B cell (primary cell): ENCODE measurements at regions not wholly inside any gene's neighbourhood (a gene's known extent, or its start where the extent isn't known, plus 50 kb on each side); places are given as distances from the start of the nearest gene placed in this dataset.

ENCODE experiments used
- ATAC-seq: fragments of 200-7000 bp; cut with Tn5 transposase; one replicate; pipeline ENCODE4 v1.10.0; 2021; ENCODE audit warnings: low read depth, mild to moderate bottlenecking, moderate number of reproducible peaks, moderate library complexity
- CTCF ChIA-PET: fragments of 350-600 bp; sonication (Branson Sonifier 250); formaldehyde crosslinking; loops from one replicate; lab custom pipeline; 2021; ENCODE audit warnings: antibody characterized with exemption, inconsistent platforms; lab: Charles Lee
- POLR2A ChIA-PET: fragments of 350-600 bp; sonication (Branson Sonifier 250); formaldehyde crosslinking; loops from one replicate; lab custom pipeline; 2021; ENCODE audit warnings: antibody characterized with exemption; lab: Charles Lee
- DNase-seq: peaks from one replicate; pipeline ENCODE4 v3.0.0; 2013
- H2AFZ ChIP-seq: 2 replicates; pipeline ENCODE4 v1.6.1; 2012; ENCODE audit warnings: mild to moderate bottlenecking, low read depth, low read length; ENCODE audit not compliant: insufficient read depth, poor library complexity, severe bottlenecking
- H3K27ac ChIP-seq, 2 donors: 1 replicate in 1 of 2; 2 replicates in 1 of 2; pipeline ENCODE4 v1.5.1; 2012 to 2013; ENCODE audit warnings: low read length in 2 of 2, mild to moderate bottlenecking in 2 of 2, moderate library complexity in 1 of 2
- H3K27me3 ChIP-seq, 4 experiments: fragments of 200-600 bp in 1 of 4; sonication (generic) in 1 of 4; replicated peaks in 1 of 4; 1 replicate in 2 of 4; 2 replicates in 2 of 4; pipeline versions ENCODE4 v1.6.1 to v1.7.0; 2013 to 2016; ENCODE audit warnings: low read length in 3 of 4, mild to moderate bottlenecking in 2 of 4, mixed read lengths in 1 of 4, moderate library complexity in 1 of 4; ENCODE audit not compliant: insufficient read depth in 4 of 4, control insufficient read depth in 3 of 4; ENCODE audit errors: control extremely low read depth in 1 of 4
- H3K36me3 ChIP-seq, 2 experiments: replicated peaks in 1 of 2; 1 replicate in 1 of 2; 2 replicates in 1 of 2; pipeline versions ENCODE4 v1.6.1 to v1.7.1; 2013; ENCODE audit warnings: low read length in 1 of 2; ENCODE audit not compliant: insufficient read depth in 2 of 2, control insufficient read depth in 1 of 2; ENCODE audit errors: control extremely low read depth in 1 of 2, extremely low read depth in 1 of 2
- H3K4me1 ChIP-seq, 2 donors: fragments of 200-600 bp in 1 of 2; sonication (generic) in 1 of 2; 1 replicate in 1 of 2; 2 replicates in 1 of 2; pipeline versions ENCODE4 v1.5.1 to v1.6.1; 2013 to 2017; ENCODE audit warnings: low read length in 2 of 2; ENCODE audit not compliant: control insufficient read depth in 2 of 2, insufficient read depth in 2 of 2
- H3K4me2 ChIP-seq: replicated peaks from 2 replicates; pipeline ENCODE3; 2012; ENCODE audit warnings: mild to moderate bottlenecking, low read depth, low read length; ENCODE audit not compliant: poor library complexity, severe bottlenecking
- H3K4me3 ChIP-seq, 5 experiments: fragments of 200-600 bp in 1 of 5; sonication (generic) in 1 of 5; 1 replicate in 3 of 5; 2 replicates in 2 of 5; pipeline versions ENCODE4 v1.5.1 to v1.7.0; 2011 to 2016; ENCODE audit warnings: low read length in 4 of 5, mild to moderate bottlenecking in 4 of 5, low read depth in 2 of 5, control low read depth in 1 of 5, moderate library complexity in 1 of 5; ENCODE audit not compliant: insufficient read depth in 1 of 5; ENCODE audit errors: control extremely low read depth in 1 of 5, extremely low read depth in 1 of 5
- H3K79me2 ChIP-seq: fragments of 200-600 bp; sonication (generic); one replicate; pipeline ENCODE4 v1.6.0; 2016; ENCODE audit warnings: low read length; ENCODE audit not compliant: control insufficient read depth, insufficient read depth
- H3K9ac ChIP-seq: fragments of 200-600 bp; sonication (generic); 2 replicates; pipeline ENCODE4 v1.6.1; 2017; ENCODE audit warnings: mild to moderate bottlenecking, low read length, moderate library complexity
- H3K9me3 ChIP-seq, 3 donors: one replicate each; pipeline versions ENCODE4 v1.6.1 to v1.7.1; 2013; ENCODE audit warnings: low read length in 2 of 3; ENCODE audit not compliant: control insufficient read depth in 2 of 3, insufficient read depth in 1 of 3; ENCODE audit errors: control extremely low read depth in 1 of 3
- H4K20me1 ChIP-seq: 2 replicates; pipeline ENCODE4 v1.6.0; 2012; ENCODE audit warnings: mild to moderate bottlenecking, low read length; ENCODE audit not compliant: insufficient read depth, control insufficient read depth, poor library complexity, severe bottlenecking
- H3K27ac Mint-ChIP-seq: one replicate; pipeline ENCODE4 v1.8.0; 2021; ENCODE audit warnings: mixed read lengths
- H3K27me3 Mint-ChIP-seq: one replicate; pipeline ENCODE4 v1.8.0; 2021; ENCODE audit warnings: mixed read lengths
- H3K4me1 Mint-ChIP-seq: one replicate; pipeline ENCODE4 v1.8.0; 2021; ENCODE audit warnings: mixed read lengths
- H3K4me3 Mint-ChIP-seq: one replicate; pipeline ENCODE4 v1.8.0; 2021; ENCODE audit warnings: mixed read lengths
- H3K9me3 Mint-ChIP-seq: one replicate; pipeline ENCODE4 v1.8.0; 2022; ENCODE audit warnings: mixed read lengths; ENCODE audit not compliant: insufficient read depth
- CTCF ChIP-seq: fragments of 200-600 bp; IDR thresholded peaks from one replicate; pipeline ENCODE4 v1.8.0; 2022; ENCODE audit warnings: antibody characterized with exemption, mild to moderate bottlenecking
- EZH2 ChIP-seq: IDR thresholded peaks from 2 replicates; pipeline ENCODE4 v1.6.1; 2012; ENCODE audit warnings: borderline replicate concordance, low read depth, mild to moderate bottlenecking, moderate library complexity, low read length; ENCODE audit not compliant: insufficient read depth, poor library complexity, severe bottlenecking
- WGBS: methylation state at CpG from one replicate; pipeline ENCODE4 v1.1.5; 2013; ENCODE audit warnings: missing lambda C conversion rate; ENCODE audit not compliant: insufficient coverage; 5-methylcytosine and 5-hydroxymethylcytosine counted together
- intact Hi-C: fragments of 100-400 bp; cut with micrococcal nuclease; formaldehyde crosslinking; loops from one replicate; pipeline ENCODE4 v1.10.0; 2022

- Histone ChIP-seq H3K79me2 (no peaks in the 10 kb centered on the region), H3K9ac (no peak overlapping the region), H3K4me1 (no peaks in the 10 kb centered on the region), H4K20me1 (no peaks in the 10 kb centered on the region), H3K4me2 (no peak overlapping the region), H2AFZ (no peak overlapping the region), H3K27me3 (no peaks in the 10 kb centered on the region), H3K9me3 (peaks cover 0 to 4% (median 0%) of the 10 kb centered on the region in 3 donors), H3K27ac (no peak overlapping the region), H3K36me3 (no peaks in the 10 kb centered on the region), H3K4me3 (no peak overlapping the region)
- Mint-ChIP-seq H3K4me1 (no peaks in the 10 kb centered on the region), H3K27ac (no peak overlapping the region), H3K9me3 (peaks cover 2% of the 10 kb centered on the region), H3K27me3 (no peaks in the 10 kb centered on the region), H3K4me3 (no peak overlapping the region)
- CTCF ChIA-PET: no interaction called here
- POLR2A ChIA-PET: no interaction called here
- TF ChIP-seq EZH2 (no peak), CTCF (no peak)
- ATAC-seq (no peak), DNase-seq (no peak)
- intact Hi-C loops: no loop called here
These were observed 870.3 kb upstream of the SEL1L start for GRCh38 chr14:82403987-82404386.

- H3K9me3 ChIP-seq: peaks cover 0 to 1% (median 0%) of the 10 kb centered on the region in 3 donors
- POLR2A ChIA-PET: no interaction called here
- intact Hi-C loops: no loop called here
- H3K27ac ChIP-seq: no peak overlapping the region
- WGBS: no CpG with 5 or more reads among the region's 1 CpG
- H3K27me3 ChIP-seq: no peaks in the 10 kb centered on the region
- no peak overlapping the region for H3K4me3 Mint-ChIP-seq
- no peak overlapping the region for H3K4me2 ChIP-seq
- H3K27me3 Mint-ChIP-seq: no peaks in the 10 kb centered on the region
- H3K9me3 Mint-ChIP-seq: peaks cover 2% of the 10 kb centered on the region
- H3K4me1 ChIP-seq: no peaks in the 10 kb centered on the region
- TF ChIP-seq CTCF (no peak), EZH2 (no peak)
- no peaks in the 10 kb centered on the region for H3K79me2 ChIP-seq
- H4K20me1 ChIP-seq: no peaks in the 10 kb centered on the region
- H3K4me1 Mint-ChIP-seq: no peaks in the 10 kb centered on the region
- DNase-seq (no peak), ATAC-seq (no peak)
- H3K36me3 ChIP-seq: no peaks in the 10 kb centered on the region
- no peak overlapping the region for H3K4me3 ChIP-seq
- H3K27ac Mint-ChIP-seq: no peak overlapping the region
- CTCF ChIA-PET: no interaction called here
- no peak overlapping the region for H2AFZ ChIP-seq
- no peak overlapping the region for H3K9ac ChIP-seq
These were observed 876.4 kb upstream of the SEL1L start for GRCh38 chr14:82410064-82410463.
